ENCODE measurements at regions not wholly inside any gene's neighbourhood (a gene's known extent, or its start where the extent isn't known, plus 50 kb on each side); places are given as distances from the start of the nearest gene placed in this dataset.

- TF ChIP-seq CTCF (IDR thresholded peaks at IDR 0.05): no peak
- no peak for TF ChIP-seq EP300 (IDR thresholded peaks at IDR 0.05)
- TF ChIP-seq, protein P1, sequence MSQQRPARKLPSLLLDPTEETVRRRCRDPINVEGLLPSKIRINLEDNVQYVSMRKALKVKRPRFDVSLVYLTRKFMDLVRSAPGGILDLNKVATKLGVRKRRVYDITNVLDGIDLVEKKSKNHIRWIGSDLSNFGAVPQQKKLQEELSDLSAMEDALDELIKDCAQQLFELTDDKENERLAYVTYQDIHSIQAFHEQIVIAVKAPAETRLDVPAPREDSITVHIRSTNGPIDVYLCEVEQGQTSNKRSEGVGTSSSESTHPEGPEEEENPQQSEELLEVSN (IDR thresholded peaks at IDR 0.05; ENCODE audit: borderline replicate concordance, low read depth): no peak
- TF ChIP-seq SMC3 (IDR thresholded peaks at IDR 0.05): no peak
- no peak for TF ChIP-seq CHD2 (IDR thresholded peaks at IDR 0.05; ENCODE audit: low read length, partially characterized antibody)
- TF ChIP-seq FOSL2 (IDR thresholded peaks at IDR 0.05): no peak
- TF ChIP-seq FOSL2 (CRISPR knock-in tag; IDR thresholded peaks at IDR 0.05): no peak
- no peak for TF ChIP-seq ZFP36 (IDR thresholded peaks at IDR 0.05; ENCODE audit: borderline replicate concordance, partially characterized antibody)
- TF ChIP-seq NR3C1 (IDR thresholded peaks at IDR 0.05): no peak
- TF ChIP-seq, protein P2, sequence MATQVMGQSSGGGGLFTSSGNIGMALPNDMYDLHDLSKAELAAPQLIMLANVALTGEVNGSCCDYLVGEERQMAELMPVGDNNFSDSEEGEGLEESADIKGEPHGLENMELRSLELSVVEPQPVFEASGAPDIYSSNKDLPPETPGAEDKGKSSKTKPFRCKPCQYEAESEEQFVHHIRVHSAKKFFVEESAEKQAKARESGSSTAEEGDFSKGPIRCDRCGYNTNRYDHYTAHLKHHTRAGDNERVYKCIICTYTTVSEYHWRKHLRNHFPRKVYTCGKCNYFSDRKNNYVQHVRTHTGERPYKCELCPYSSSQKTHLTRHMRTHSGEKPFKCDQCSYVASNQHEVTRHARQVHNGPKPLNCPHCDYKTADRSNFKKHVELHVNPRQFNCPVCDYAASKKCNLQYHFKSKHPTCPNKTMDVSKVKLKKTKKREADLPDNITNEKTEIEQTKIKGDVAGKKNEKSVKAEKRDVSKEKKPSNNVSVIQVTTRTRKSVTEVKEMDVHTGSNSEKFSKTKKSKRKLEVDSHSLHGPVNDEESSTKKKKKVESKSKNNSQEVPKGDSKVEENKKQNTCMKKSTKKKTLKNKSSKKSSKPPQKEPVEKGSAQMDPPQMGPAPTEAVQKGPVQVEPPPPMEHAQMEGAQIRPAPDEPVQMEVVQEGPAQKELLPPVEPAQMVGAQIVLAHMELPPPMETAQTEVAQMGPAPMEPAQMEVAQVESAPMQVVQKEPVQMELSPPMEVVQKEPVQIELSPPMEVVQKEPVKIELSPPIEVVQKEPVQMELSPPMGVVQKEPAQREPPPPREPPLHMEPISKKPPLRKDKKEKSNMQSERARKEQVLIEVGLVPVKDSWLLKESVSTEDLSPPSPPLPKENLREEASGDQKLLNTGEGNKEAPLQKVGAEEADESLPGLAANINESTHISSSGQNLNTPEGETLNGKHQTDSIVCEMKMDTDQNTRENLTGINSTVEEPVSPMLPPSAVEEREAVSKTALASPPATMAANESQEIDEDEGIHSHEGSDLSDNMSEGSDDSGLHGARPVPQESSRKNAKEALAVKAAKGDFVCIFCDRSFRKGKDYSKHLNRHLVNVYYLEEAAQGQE (IDR thresholded peaks at IDR 0.05): no peak
- no peak for TF ChIP-seq CBX8 (IDR thresholded peaks at IDR 0.05)
- TF ChIP-seq CHD4 (IDR thresholded peaks at IDR 0.05; ENCODE audit: borderline replicate concordance): no peak
These were observed 957.1 kb upstream of the SOX9 start for GRCh38 chr17:71163813-71164122.
